HepG2 (cell line): ENCODE measurements at regions not wholly inside any gene's neighbourhood (a gene's known extent, or its start where the extent isn't known, plus 50 kb on each side); places are given as distances from the start of the nearest gene placed in this dataset.

Experiments
- ATAC-seq: fragments of 200-7000 bp; cut with Tn5 transposase; 3 replicates; pipeline ENCODE4 v1.9.1; 2020; ENCODE audit warnings: mild to moderate bottlenecking, moderate library complexity
- BruUV-seq: library from RNA; stranded (reverse); fragments of 400-500 nt; replicated peaks from 2 replicates; lab custom pipeline; 2021; lab: Mats Ljungman, UMichigan
- CTCF ChIA-PET: fragments of 300-600 bp; formaldehyde crosslinking; extraction: SDS; loops from one replicate; lab custom pipeline; 2021; ENCODE audit warnings: low total read pairs, inconsistent platforms, low intra/inter-chr PET ratio; lab: Yijun Ruan, JAX
- POLR2A ChIA-PET: fragments of 350-600 bp; sonication (Branson Sonifier 250); formaldehyde crosslinking; loops from one replicate; lab custom pipeline; 2020; ENCODE audit warnings: antibody characterized with exemption, inconsistent platforms; lab: Yijun Ruan, JAX
- DNase-seq: peaks from one replicate; pipeline ENCODE4 v3.0.0-alpha.2; 2015; ENCODE audit warnings: low spot score
- FAIRE-seq: peaks from 3 replicates; lab custom pipeline; 2011; peaks lifted over from hg19 to GRCh38; lab: Jason Lieb, UNC
- H2AFZ ChIP-seq: one replicate; pipeline ENCODE4 v1.6.1; 2011; ENCODE audit warnings: low read length, inconsistent platforms
- H3K27ac ChIP-seq: fragments of 300-600 bp; 3 replicates; pipeline ENCODE4 v1.8.0; 2011; ENCODE audit warnings: mixed run types, mild to moderate bottlenecking, mixed read lengths, low read length, inconsistent platforms; ENCODE audit not compliant: insufficient read depth; ENCODE audit errors: extremely low read length
- H3K27me3 ChIP-seq, 2 experiments: fragments of 200-600 bp in 1 of 2; 2 replicates in 1 of 2; 3 replicates in 1 of 2; pipeline versions ENCODE4 v1.6.0 to v1.8.0; 2011; ENCODE audit warnings: low read length in 2 of 2, mild to moderate bottlenecking in 2 of 2, moderate library complexity in 2 of 2, inconsistent platforms in 1 of 2; ENCODE audit not compliant: insufficient read depth in 2 of 2, control insufficient read depth in 1 of 2
- H3K36me3 ChIP-seq, 2 experiments: fragments of 200-600 bp in 1 of 2; replicated peaks in 1 of 2; 2 replicates in 1 of 2; 3 replicates in 1 of 2; pipeline versions ENCODE4 v1.5.1 to v1.8.0; 2011; ENCODE audit warnings: low read length in 2 of 2, inconsistent platforms in 1 of 2; ENCODE audit not compliant: insufficient read depth in 2 of 2, control insufficient read depth in 1 of 2
- H3K4me1 ChIP-seq: 2 replicates; pipeline ENCODE4 v1.5.1; 2012; ENCODE audit warnings: low read length, inconsistent platforms; ENCODE audit not compliant: insufficient read depth
- H3K4me2 ChIP-seq: 2 replicates; pipeline ENCODE4 v1.6.0; 2011; ENCODE audit warnings: low read depth, low read length, inconsistent platforms
- H3K4me3 ChIP-seq, 3 experiments: fragments of 200-600 bp in 1 of 3; sonication (generic), shearing (Covaris generic) in 1 of 3; replicated peaks in 1 of 3; 2 replicates each; pipeline ENCODE4 v1.5.1; 2011 to 2016; ENCODE audit warnings: low read length in 3 of 3, inconsistent platforms in 2 of 3, low read depth in 2 of 3, mild to moderate bottlenecking in 2 of 3, control low read depth in 1 of 3, mixed read lengths in 1 of 3; ENCODE audit not compliant: insufficient read depth in 1 of 3
- H3K79me2 ChIP-seq: one replicate; pipeline ENCODE4 v1.6.1; 2011; ENCODE audit warnings: low read length, inconsistent platforms; ENCODE audit not compliant: insufficient read depth
- H3K9ac ChIP-seq: 2 replicates; pipeline ENCODE4 v1.6.0; 2011; ENCODE audit warnings: mild to moderate bottlenecking, low read depth, low read length, inconsistent platforms; ENCODE audit not compliant: insufficient read depth
- H3K9me3 ChIP-seq: 2 replicates; pipeline ENCODE4 v1.5.1; 2012; ENCODE audit warnings: mild to moderate bottlenecking, low read length
- H4K20me1 ChIP-seq: 2 replicates; pipeline ENCODE4 v1.6.0; 2011; ENCODE audit warnings: inconsistent platforms, mild to moderate bottlenecking, low read length, moderate library complexity; ENCODE audit not compliant: insufficient read depth
- ATF7 ChIP-seq, 2 experiments: fragments of 450-650 bp in 1 of 2; sonication (generic) in 1 of 2; formaldehyde crosslinking in 1 of 2; IDR thresholded peaks; 2 replicates each; pipeline versions ENCODE4 v1.4.0 to v1.6.1; 2016 to 2020; ENCODE audit warnings: antibody characterized with exemption in 1 of 2, mild to moderate bottlenecking in 1 of 2, missing genetic modification reagents in 1 of 2
- BCL6 ChIP-seq: IDR thresholded peaks from 2 replicates; pipeline ENCODE4 v1.6.1; 2016; ENCODE audit warnings: missing genetic modification reagents, missing compliant biosample characterization
- MAZ ChIP-seq, 2 experiments: sonication (generic) in 1 of 2; formaldehyde crosslinking in 1 of 2; IDR thresholded peaks; 2 replicates each; pipeline versions ENCODE4 v1.5.0 to v1.6.1; 2012 to 2020; ENCODE audit warnings: low read depth in 2 of 2, mild to moderate bottlenecking in 2 of 2, borderline replicate concordance in 1 of 2, improper control_type of control experiment in 1 of 2, low read length in 1 of 2, missing genetic modification reagents in 1 of 2, moderate library complexity in 1 of 2
- RARG ChIP-seq: sonication (generic); formaldehyde crosslinking; IDR thresholded peaks from 2 replicates; pipeline ENCODE4 v1.4.0; 2020; ENCODE audit warnings: low read depth, mild to moderate bottlenecking, missing genetic modification reagents
- RBFOX2 ChIP-seq: fragments of 200-400 bp; formaldehyde crosslinking; IDR thresholded peaks from 2 replicates; pipeline ENCODE4 v1.6.1; 2017; ENCODE audit warnings: low read depth, mild to moderate bottlenecking, low read length
- TARDBP ChIP-seq: sonication (generic); formaldehyde crosslinking; IDR thresholded peaks from 2 replicates; pipeline ENCODE4 v1.8.0; 2022; ENCODE audit warnings: mild to moderate bottlenecking, missing genetic modification reagents
- ZNF572 ChIP-seq: sonication (generic); formaldehyde crosslinking; IDR thresholded peaks from 2 replicates; pipeline ENCODE4 v1.5.1; 2020; ENCODE audit warnings: mild to moderate bottlenecking, missing genetic modification reagents
- WGBS: methylation state at CpG from one replicate; pipeline ENCODE4 v1.1.6; 2017; ENCODE audit warnings: low lambda C conversion rate; 5-methylcytosine and 5-hydroxymethylcytosine counted together
- in situ Hi-C: cut with HindIII; loops from 2 replicates; pipeline ENCODE4 v1.10.0; 2017; ENCODE audit warnings: low pct_unique_long_range_greater_than_20kb; ENCODE audit not compliant: extremely low pct_ligation_motif_present
- intact Hi-C: fragments of 100-400 bp; cut with micrococcal nuclease; formaldehyde crosslinking; loops from one replicate; pipeline ENCODE4 v1.10.0; 2022; ENCODE audit not compliant: unreplicated experiment
- TF ChIP-seq, protein P1 (sequence below): sonication (generic); formaldehyde crosslinking; IDR thresholded peaks from 2 replicates; pipeline ENCODE4; 2020; ENCODE audit warnings: missing genetic modification reagents, mild to moderate bottlenecking, borderline replicate concordance
- TF ChIP-seq, protein P2 (sequence below): sonication (generic); formaldehyde crosslinking; IDR thresholded peaks from 2 replicates; pipeline ENCODE4 v1.5.1; 2020; ENCODE audit warnings: missing genetic modification reagents, mild to moderate bottlenecking, borderline replicate concordance

DNA sequence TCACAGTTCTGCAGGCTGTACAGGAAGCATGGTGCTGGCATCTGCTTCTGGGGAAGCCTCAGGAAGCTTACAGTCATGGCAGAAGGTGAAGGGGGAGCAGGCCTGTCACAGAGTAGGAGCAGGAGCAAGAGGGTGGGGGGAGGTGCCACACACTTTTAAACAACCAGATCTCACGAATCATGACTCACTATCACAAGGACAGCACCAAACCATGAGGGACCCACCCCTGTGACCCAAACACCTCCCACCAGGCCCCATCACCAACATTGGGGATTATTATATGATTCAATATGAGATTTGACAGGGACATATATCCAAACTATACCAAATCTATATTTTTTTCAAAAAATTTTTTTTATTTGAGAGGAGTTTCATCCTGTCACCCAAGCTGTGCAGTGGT lies 51.0 kb upstream of the GLS start:
- ChIA-PET POLR2A (no interaction called here), CTCF (no interaction called here)
- Histone ChIP-seq H3K9ac (no peak overlapping the region), H3K27ac (no peak overlapping the region), H4K20me1 (no peaks in the 10 kb centered on the region), H3K36me3 (no peaks in the 10 kb centered on the region), H3K4me2 (no peak overlapping the region), H3K4me3 (no peak overlapping the region), H2AFZ (no peak overlapping the region), H3K4me1 (no peaks in the 10 kb centered on the region), H3K9me3 (no peaks in the 10 kb centered on the region), H3K79me2 (no peaks in the 10 kb centered on the region), H3K27me3 (no peaks in the 10 kb centered on the region)
- TF ChIP-seq ZNF572 (CRISPR knock-in tag) (no peak), RARG (CRISPR knock-in tag) (no peak), BCL6 (CRISPR knock-in tag) (no peak), ATF7 (IDR thresholded peaks at IDR 0.05) (no peak), ATF7 (CRISPR knock-in tag; IDR thresholded peaks at IDR 0.05) (no peak), MAZ (IDR thresholded peaks at IDR 0.05; ENCODE audit: borderline replicate concordance, low read depth, low read length) (no peak), MAZ (CRISPR knock-in tag; IDR thresholded peaks at IDR 0.05; ENCODE audit: low read depth) (no peak), RBFOX2 (no peak), TARDBP (CRISPR knock-in tag) (no peak)
- TF ChIP-seq, protein P1, sequence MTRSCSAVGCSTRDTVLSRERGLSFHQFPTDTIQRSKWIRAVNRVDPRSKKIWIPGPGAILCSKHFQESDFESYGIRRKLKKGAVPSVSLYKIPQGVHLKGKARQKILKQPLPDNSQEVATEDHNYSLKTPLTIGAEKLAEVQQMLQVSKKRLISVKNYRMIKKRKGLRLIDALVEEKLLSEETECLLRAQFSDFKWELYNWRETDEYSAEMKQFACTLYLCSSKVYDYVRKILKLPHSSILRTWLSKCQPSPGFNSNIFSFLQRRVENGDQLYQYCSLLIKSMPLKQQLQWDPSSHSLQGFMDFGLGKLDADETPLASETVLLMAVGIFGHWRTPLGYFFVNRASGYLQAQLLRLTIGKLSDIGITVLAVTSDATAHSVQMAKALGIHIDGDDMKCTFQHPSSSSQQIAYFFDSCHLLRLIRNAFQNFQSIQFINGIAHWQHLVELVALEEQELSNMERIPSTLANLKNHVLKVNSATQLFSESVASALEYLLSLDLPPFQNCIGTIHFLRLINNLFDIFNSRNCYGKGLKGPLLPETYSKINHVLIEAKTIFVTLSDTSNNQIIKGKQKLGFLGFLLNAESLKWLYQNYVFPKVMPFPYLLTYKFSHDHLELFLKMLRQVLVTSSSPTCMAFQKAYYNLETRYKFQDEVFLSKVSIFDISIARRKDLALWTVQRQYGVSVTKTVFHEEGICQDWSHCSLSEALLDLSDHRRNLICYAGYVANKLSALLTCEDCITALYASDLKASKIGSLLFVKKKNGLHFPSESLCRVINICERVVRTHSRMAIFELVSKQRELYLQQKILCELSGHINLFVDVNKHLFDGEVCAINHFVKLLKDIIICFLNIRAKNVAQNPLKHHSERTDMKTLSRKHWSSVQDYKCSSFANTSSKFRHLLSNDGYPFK, result no peak
- TF ChIP-seq, protein P2, sequence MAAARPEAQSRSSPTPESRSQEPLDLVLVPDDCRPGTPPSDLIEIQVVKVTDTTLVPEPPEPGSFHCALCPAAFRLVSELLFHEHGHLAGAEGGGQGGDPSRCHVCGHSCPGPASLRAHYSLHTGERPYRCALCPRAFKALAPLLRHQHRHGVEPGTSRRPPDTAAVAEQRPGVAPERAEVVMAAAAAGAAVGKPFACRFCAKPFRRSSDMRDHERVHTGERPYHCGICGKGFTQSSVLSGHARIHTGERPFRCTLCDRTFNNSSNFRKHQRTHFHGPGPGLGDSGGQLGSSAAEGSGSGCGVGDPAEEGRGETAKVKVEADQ (CRISPR knock-in tag), result no peak
- in situ Hi-C loops (no loop called here), intact Hi-C loops (no loop called here)
- DNase-seq, result no peak
- BruUV-seq, result no TSS peak
- no peak for ATAC-seq
- no peak for FAIRE-seq
- WGBS, result 30% methylated on average over 1 of the region's 1 CpG
